ENCODE measurements at regions not wholly inside any gene's neighbourhood (a gene's known extent, or its start where the extent isn't known, plus 50 kb on each side); places are given as distances from the start of the nearest gene placed in this dataset.

DNA sequence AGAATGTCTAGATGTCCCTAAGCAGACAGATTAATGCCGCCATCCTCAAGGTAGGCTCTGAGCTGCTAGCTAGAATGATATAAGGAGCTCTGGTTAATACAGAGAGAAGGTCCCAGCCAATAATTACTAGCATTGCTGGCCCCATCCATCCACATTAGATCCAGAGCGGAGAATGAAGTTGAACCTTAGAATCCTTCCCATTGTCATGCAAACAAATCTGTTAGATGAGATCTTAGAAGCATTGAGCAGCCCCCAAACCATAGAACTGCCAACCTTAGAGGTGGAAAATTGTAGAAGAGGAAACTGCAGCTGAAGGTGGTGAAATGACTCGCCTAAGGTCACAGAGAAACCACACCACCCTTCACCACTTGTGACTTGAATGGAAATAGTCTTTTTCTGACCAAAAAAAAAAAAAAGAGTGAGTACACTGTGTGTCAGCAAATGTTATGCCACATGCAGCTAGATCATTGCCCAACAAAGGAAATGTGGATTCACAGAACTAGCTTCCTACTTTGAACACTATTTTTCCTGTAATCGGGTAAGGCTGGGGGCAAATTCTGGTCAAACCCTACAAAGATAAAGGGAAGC is 162.1 kb downstream of the SMIM20 start:
- no peak overlapping the region for H3K4me3 ChIP-seq
- 76 to 92% (median 90%) methylated on average over 4 of the region's 4 CpGs for WGBS, 4 donors
- peaks cover 0 to under 1% (median 0%) of the 10 kb centered on the region in 9 donors for H3K27me3 ChIP-seq
- H3K9me3 ChIP-seq: peaks cover 0 to 11% (median 0%) of the 10 kb centered on the region in 12 donors
- DNase-seq: no peak
- no peak for TF ChIP-seq POLR2A (IDR thresholded peaks at IDR 0.05)
- TF ChIP-seq, protein P1, sequence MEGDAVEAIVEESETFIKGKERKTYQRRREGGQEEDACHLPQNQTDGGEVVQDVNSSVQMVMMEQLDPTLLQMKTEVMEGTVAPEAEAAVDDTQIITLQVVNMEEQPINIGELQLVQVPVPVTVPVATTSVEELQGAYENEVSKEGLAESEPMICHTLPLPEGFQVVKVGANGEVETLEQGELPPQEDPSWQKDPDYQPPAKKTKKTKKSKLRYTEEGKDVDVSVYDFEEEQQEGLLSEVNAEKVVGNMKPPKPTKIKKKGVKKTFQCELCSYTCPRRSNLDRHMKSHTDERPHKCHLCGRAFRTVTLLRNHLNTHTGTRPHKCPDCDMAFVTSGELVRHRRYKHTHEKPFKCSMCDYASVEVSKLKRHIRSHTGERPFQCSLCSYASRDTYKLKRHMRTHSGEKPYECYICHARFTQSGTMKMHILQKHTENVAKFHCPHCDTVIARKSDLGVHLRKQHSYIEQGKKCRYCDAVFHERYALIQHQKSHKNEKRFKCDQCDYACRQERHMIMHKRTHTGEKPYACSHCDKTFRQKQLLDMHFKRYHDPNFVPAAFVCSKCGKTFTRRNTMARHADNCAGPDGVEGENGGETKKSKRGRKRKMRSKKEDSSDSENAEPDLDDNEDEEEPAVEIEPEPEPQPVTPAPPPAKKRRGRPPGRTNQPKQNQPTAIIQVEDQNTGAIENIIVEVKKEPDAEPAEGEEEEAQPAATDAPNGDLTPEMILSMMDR (IDR thresholded peaks at IDR 0.05): no peak
- ATAC-seq: peak; percentile 26 to 83 (median 72)
- H3K27ac ChIP-seq: peak overlapping the region in 6 of 12 donors; percentile 14 to 84 (median 41)
- no peaks in the 10 kb centered on the region for H3K36me3 ChIP-seq
- intact Hi-C loops (cut with DNase I): loop anchor here in 1 of 10 donors (10.0 kb wide), 1 partner anchor 81 kb away; no protein-coding TSS in a partner anchor
- H3K4me1 ChIP-seq: peaks cover 0 to 60% (median 0%) of the 10 kb centered on the region in 12 donors

DNA sequence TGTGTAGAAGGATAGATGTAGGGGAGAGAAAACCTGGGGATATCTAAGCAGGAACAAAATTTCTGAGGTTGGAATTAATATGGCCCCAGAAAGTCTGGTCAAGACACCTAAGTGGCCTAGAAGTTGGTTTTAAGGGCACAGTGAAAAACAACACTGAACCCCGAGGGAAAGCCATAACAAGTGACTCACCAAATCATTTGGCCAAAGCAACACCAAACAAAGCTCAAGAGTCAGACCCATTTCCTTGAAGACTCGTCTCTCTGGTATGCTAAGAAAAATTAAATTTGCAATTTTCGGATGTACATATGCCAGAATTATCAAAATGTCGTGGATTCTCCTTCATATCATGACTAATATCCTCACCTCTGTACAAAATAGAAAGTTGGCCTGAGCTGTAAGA is 162.9 kb downstream of the SMIM20 start:
- intact Hi-C loops (cut with DNase I): loop anchor here in 1 of 10 donors (10.0 kb wide), 1 partner anchor 82 kb away; no protein-coding TSS in a partner anchor
- WGBS, 4 donors: 77 to 84% (median 79%) methylated on average over 4 of the region's 4 CpGs
- peak overlapping the region in 4 of 12 donors; percentile 5 to 80 (median 36) for H3K27ac ChIP-seq

DNA sequence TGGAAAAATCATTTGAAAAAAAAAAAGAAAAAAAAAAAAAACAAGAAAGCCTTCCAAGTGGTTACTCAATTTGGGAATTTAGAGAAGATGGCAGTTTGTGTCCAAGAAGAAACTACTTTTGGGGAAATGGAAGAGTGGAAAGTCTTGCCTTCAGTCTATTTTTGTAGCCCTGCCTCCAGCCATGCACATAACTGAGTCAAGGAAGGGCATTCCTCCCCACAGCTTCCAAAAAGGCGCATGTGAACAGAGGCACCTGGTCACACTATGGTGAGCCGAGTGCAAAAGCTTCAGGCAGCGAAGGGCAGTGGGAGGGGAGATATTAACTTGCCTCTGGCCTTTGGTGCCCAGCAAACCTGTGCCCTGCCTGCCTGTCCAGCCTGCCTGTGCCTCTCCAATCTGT is 163.7 kb downstream of the SMIM20 start:
- Histone ChIP-seq H3K4me1 (peaks cover 0 to 64% (median 0%) of the 10 kb centered on the region in 12 donors), H3K36me3 (no peaks in the 10 kb centered on the region), H3K27ac (peak overlapping the region in 1 of 12 donors; percentile 80), H3K4me3 (no peak overlapping the region), H3K9me3 (peaks cover 0 to 8% (median 0%) of the 10 kb centered on the region in 12 donors), H3K27me3 (peaks cover 0 to 3% (median 0%) of the 10 kb centered on the region in 9 donors)
- intact Hi-C loops (cut with DNase I): loop anchor here in 1 of 10 donors (10.0 kb wide), 1 partner anchor 83 kb away; no protein-coding TSS in a partner anchor
- 81 to 87% (median 84%) methylated on average over 3 of the region's 3 CpGs for WGBS, 4 donors
- DNase-seq (no peak), ATAC-seq (no peak)
- no peak for TF ChIP-seq POLR2A (IDR thresholded peaks at IDR 0.05)
- TF ChIP-seq, protein P1 (IDR thresholded peaks at IDR 0.05): no peak

More for the DNA sequence above, 162.9 kb downstream of the SMIM20 start:
- H3K27me3 ChIP-seq: peaks cover 0 to 3% (median 0%) of the 10 kb centered on the region in 9 donors
- ATAC-seq (no peak), DNase-seq (no peak)
- no peaks in the 10 kb centered on the region for H3K36me3 ChIP-seq
- peaks cover 0 to 61% (median 0%) of the 10 kb centered on the region in 12 donors for H3K4me1 ChIP-seq
- no peak for TF ChIP-seq POLR2A (IDR thresholded peaks at IDR 0.05)
- TF ChIP-seq, protein P1 (IDR thresholded peaks at IDR 0.05): no peak
- H3K4me3 ChIP-seq: no peak overlapping the region
- H3K9me3 ChIP-seq: peaks cover 0 to 8% (median 0%) of the 10 kb centered on the region in 12 donors

DNA sequence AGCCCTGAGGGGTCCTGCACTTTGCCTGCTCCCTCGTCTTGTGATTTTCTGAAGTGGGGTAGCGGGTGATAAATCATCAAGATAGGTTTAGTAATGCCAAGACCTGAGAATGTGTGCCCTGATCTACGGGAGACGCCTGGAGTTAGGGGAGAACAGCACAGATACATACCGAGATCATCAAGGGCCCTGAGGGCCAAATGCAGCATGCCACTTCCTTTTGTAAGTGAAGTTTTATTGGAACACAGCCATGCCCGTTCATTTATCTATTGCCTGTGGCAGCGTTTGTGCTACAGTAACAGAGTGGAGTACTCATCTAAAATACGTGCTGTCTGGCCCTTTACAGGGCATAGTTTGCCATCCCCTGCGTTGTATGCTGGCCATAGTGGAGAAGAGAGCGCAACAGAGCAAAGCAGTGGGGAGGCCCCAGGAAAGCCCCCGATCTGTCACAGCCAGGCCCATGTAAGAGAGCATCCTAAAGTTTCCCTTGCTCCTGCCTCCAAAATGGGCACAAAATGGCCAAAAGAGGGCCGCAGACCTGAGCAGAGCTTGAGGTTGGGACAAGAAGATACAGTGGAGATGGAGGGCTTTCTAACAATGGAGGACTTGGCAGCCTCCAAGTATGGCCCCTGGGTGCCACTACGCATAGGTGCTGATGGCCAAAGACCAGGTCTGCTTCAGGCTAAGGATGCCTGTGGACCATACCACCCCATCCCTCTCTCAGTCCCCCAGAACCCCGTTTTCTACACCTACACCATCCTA is 167.0 kb downstream of the SMIM20 start:
- Histone ChIP-seq H3K4me1 (peaks cover 0 to 44% (median 0%) of the 10 kb centered on the region in 12 donors), H3K36me3 (no peaks in the 10 kb centered on the region), H3K9me3 (peaks cover 0 to 8% (median 0%) of the 10 kb centered on the region in 12 donors), H3K4me3 (no peak overlapping the region), H3K27me3 (peaks cover 0 to 3% (median 0%) of the 10 kb centered on the region in 9 donors), H3K27ac (peak overlapping the region in 1 of 12 donors; percentile 55)
- ATAC-seq (no peak), DNase-seq (no peak)
- TF ChIP-seq, protein P1 (IDR thresholded peaks at IDR 0.05): no peak
- no peak for TF ChIP-seq POLR2A (IDR thresholded peaks at IDR 0.05)
- WGBS, 4 donors: 76 to 78% (median 77%) methylated on average over 13 to 14 of the region's 14 CpGs
- intact Hi-C loops (cut with DNase I): loop anchor here (5.0 to 10.0 kb wide), 8 partner anchors 76 to 334 kb away; partner anchors contain the start of gene RBPJ (in 4 of the 10)

Measured in heart left ventricle (tissue), 16 donors.